ENCODE measurements at regions not wholly inside any gene's neighbourhood (a gene's known extent, or its start where the extent isn't known, plus 50 kb on each side); places are given as distances from the start of the nearest gene placed in this dataset.
A peak's percentile ranks its signal among the peaks of the same experiment; 100 is the strongest.

GRCh38 chr2:12487253-12488004, 229.3 kb upstream of the TRIB2 start:
- peak; percentile 31 for ATAC-seq (ENCODE audit: low read depth)
- H3K27ac Mint-ChIP-seq, result peak overlapping the region; percentile 76
- POLR2A ChIA-PET, result interaction anchor here (0.6 kb wide), 1 partner anchor 12 kb away, joined by 7 read pairs; no protein-coding TSS in a partner anchor
- intact Hi-C loops (cut with micrococcal nuclease), result no loop called here
- H3K27me3 ChIP-seq (replicated peaks in 1 of 4; ENCODE audit: control extremely low read depth in 1 of 4, control insufficient read depth in 3 of 4, insufficient read depth in 4 of 4, low read length in 3 of 4), result no peaks in the 10 kb centered on the region
- H3K4me1 Mint-ChIP-seq, result peaks cover 39% of the 10 kb centered on the region
- H3K9me3 Mint-ChIP-seq (ENCODE audit: insufficient read depth), result no peaks in the 10 kb centered on the region
- 98% methylated on average over 4 of the region's 8 CpGs for WGBS (ENCODE audit: insufficient coverage)
- H3K9me3 ChIP-seq (ENCODE audit: control extremely low read depth in 1 of 3, control insufficient read depth in 2 of 3, insufficient read depth in 1 of 3, low read length in 2 of 3), result peaks cover 0 to 4% (median 0%) of the 10 kb centered on the region in 3 donors
- no peaks in the 10 kb centered on the region for H3K36me3 ChIP-seq (replicated peaks in 1 of 2; ENCODE audit: control extremely low read depth in 1 of 2, control insufficient read depth in 1 of 2, extremely low read depth in 1 of 2, insufficient read depth in 2 of 2, low read length in 1 of 2)
- TF ChIP-seq, protein P1, sequence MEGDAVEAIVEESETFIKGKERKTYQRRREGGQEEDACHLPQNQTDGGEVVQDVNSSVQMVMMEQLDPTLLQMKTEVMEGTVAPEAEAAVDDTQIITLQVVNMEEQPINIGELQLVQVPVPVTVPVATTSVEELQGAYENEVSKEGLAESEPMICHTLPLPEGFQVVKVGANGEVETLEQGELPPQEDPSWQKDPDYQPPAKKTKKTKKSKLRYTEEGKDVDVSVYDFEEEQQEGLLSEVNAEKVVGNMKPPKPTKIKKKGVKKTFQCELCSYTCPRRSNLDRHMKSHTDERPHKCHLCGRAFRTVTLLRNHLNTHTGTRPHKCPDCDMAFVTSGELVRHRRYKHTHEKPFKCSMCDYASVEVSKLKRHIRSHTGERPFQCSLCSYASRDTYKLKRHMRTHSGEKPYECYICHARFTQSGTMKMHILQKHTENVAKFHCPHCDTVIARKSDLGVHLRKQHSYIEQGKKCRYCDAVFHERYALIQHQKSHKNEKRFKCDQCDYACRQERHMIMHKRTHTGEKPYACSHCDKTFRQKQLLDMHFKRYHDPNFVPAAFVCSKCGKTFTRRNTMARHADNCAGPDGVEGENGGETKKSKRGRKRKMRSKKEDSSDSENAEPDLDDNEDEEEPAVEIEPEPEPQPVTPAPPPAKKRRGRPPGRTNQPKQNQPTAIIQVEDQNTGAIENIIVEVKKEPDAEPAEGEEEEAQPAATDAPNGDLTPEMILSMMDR (IDR thresholded peaks at IDR 0.05), result no peak
- TF ChIP-seq EZH2 (IDR thresholded peaks at IDR 0.05; ENCODE audit: borderline replicate concordance, insufficient read depth, low read depth, low read length, poor library complexity, severe bottlenecking), result no peak
- H3K79me2 ChIP-seq (ENCODE audit: control insufficient read depth, insufficient read depth, low read length), result no peaks in the 10 kb centered on the region
- peak; percentile 38 for DNase-seq
- H3K4me1 ChIP-seq (ENCODE audit: control insufficient read depth in 2 of 2, insufficient read depth in 2 of 2, low read length in 2 of 2), result peaks cover 31 to 35% of the 10 kb centered on the region in 2 donors
- H3K9ac ChIP-seq (ENCODE audit: low read length), result peak overlapping the region; percentile 1
- peak overlapping the region; percentile 64 for H3K4me3 Mint-ChIP-seq
- CTCF ChIA-PET, result interaction anchor here (0.8 to 1.5 kb wide), 2 partner anchors 10 to 228 kb away, joined by 4 to 6 read pairs; no protein-coding TSS in a partner anchor
- H3K4me2 ChIP-seq (replicated peaks; ENCODE audit: low read depth, low read length, poor library complexity, severe bottlenecking), result peak overlapping the region; percentile 63
- no peak overlapping the region for H2AFZ ChIP-seq (ENCODE audit: insufficient read depth, low read depth, low read length, poor library complexity, severe bottlenecking)
- H3K27ac ChIP-seq (ENCODE audit: low read length in 2 of 2), result peak overlapping the region in 1 of 2 donors; percentile 2
- H3K4me3 ChIP-seq (ENCODE audit: control extremely low read depth in 1 of 5, extremely low read depth in 1 of 5, insufficient read depth in 1 of 5, low read depth in 2 of 5, low read length in 4 of 5), result no peak overlapping the region
- no peaks in the 10 kb centered on the region for H4K20me1 ChIP-seq (ENCODE audit: control insufficient read depth, insufficient read depth, low read length, poor library complexity, severe bottlenecking)
- H3K27me3 Mint-ChIP-seq, result no peaks in the 10 kb centered on the region

Data from B cell (primary cell).